K562 (cell line): ENCODE measurements at regions not wholly inside any gene's neighbourhood (a gene's known extent, or its start where the extent isn't known, plus 50 kb on each side); places are given as distances from the start of the nearest gene placed in this dataset.

ENCODE experiments used
- ATAC-seq: fragments of 200-7000 bp; cut with Tn5 transposase; 3 replicates; pipeline ENCODE4 v1.9.1; 2020; ENCODE audit warnings: moderate library complexity
- BruUV-seq: library from RNA; stranded (reverse); fragments of 400-500 nt; replicated peaks from 2 replicates; lab custom pipeline; 2021; lab: Mats Ljungman, UMichigan
- CTCF ChIA-PET: fragments of 300-600 bp; formaldehyde crosslinking; extraction: SDS; loops from one replicate; lab custom pipeline; 2021; ENCODE audit warnings: low intra/inter-chr PET ratio; lab: Yijun Ruan, JAX
- POLR2A ChIA-PET: fragments of 300-600, 350-650 bp; sonication (Branson Sonifier 250); formaldehyde crosslinking; extraction: SDS; loops from one replicate; lab custom pipeline; 2021; ENCODE audit warnings: antibody characterized with exemption, inconsistent platforms; lab: Yijun Ruan, JAX
- DNase-seq, 4 experiments: peaks; one replicate each; pipeline versions ENCODE4 v3.0.0 to v3.0.0-alpha.2; 2011 to 2018; ENCODE audit warnings: low spot score in 3 of 4, mixed read lengths in 3 of 4; ENCODE audit errors: extremely low read depth in 1 of 4
- FAIRE-seq: peaks from 2 replicates; lab custom pipeline; 2011; peaks lifted over from hg19 to GRCh38; lab: Jason Lieb, UNC
- H2AFZ ChIP-seq: 2 replicates; pipeline ENCODE4 v1.6.0; 2011; ENCODE audit warnings: low read depth, low read length, control low read depth, inconsistent platforms
- H3K27ac ChIP-seq: fragments of 200-600 bp; 3 replicates; pipeline ENCODE4 v1.8.0; 2011; ENCODE audit warnings: low read depth, mild to moderate bottlenecking, control low read depth, inconsistent platforms, low read length, moderate library complexity, mixed read lengths; ENCODE audit errors: extremely low read depth
- H3K27me3 ChIP-seq, 2 experiments: fragments of 300-600 bp in 1 of 2; 2 replicates in 1 of 2; 3 replicates in 1 of 2; pipeline versions ENCODE4 v1.6.0 to v1.8.0; 2011; ENCODE audit warnings: inconsistent platforms in 2 of 2, low read length in 2 of 2, mild to moderate bottlenecking in 1 of 2, mixed read lengths in 1 of 2, moderate library complexity in 1 of 2; ENCODE audit not compliant: control insufficient read depth in 2 of 2, insufficient read depth in 2 of 2
- H3K36me3 ChIP-seq: fragments of 300-600 bp; 3 replicates; pipeline ENCODE4 v1.8.0; 2011; ENCODE audit warnings: mild to moderate bottlenecking, low read length, inconsistent platforms; ENCODE audit not compliant: control insufficient read depth, insufficient read depth
- H3K4me1 ChIP-seq, 2 experiments: fragments of 200-600 bp in 1 of 2; replicated peaks in 1 of 2; 2 replicates in 1 of 2; 3 replicates in 1 of 2; pipeline versions ENCODE4 v1.5.1 to v1.8.0; 2011; ENCODE audit warnings: inconsistent platforms in 2 of 2, low read length in 2 of 2, mild to moderate bottlenecking in 1 of 2, mixed read lengths in 1 of 2, moderate library complexity in 1 of 2; ENCODE audit not compliant: control insufficient read depth in 2 of 2, insufficient read depth in 2 of 2
- H3K4me2 ChIP-seq: 2 replicates; pipeline ENCODE4 v1.6.1; 2011; ENCODE audit warnings: low read length, control low read depth, inconsistent platforms, mixed read lengths; ENCODE audit not compliant: insufficient read depth
- H3K4me3 ChIP-seq: fragments of 200-600 bp; sonication (generic), shearing (Covaris generic); 2 replicates; pipeline ENCODE4 v1.5.1; 2016; ENCODE audit warnings: control low read depth, inconsistent platforms
- H3K79me2 ChIP-seq: fragments of 200-600 bp; 3 replicates; pipeline ENCODE4 v1.8.0; 2011; ENCODE audit warnings: low read length, inconsistent platforms; ENCODE audit not compliant: control insufficient read depth, insufficient read depth
- H3K9ac ChIP-seq, 2 experiments: 2 replicates each; pipeline versions ENCODE4 v1.6.0 to v1.6.1; 2011; ENCODE audit warnings: low read depth in 2 of 2, low read length in 2 of 2, control low read depth in 1 of 2, inconsistent platforms in 1 of 2, mild to moderate bottlenecking in 1 of 2, mixed read lengths in 1 of 2; ENCODE audit not compliant: insufficient read depth in 1 of 2
- H3K9me1 ChIP-seq: one replicate; pipeline ENCODE4 v1.6.0; 2011; ENCODE audit warnings: inconsistent platforms, mild to moderate bottlenecking, low read length, moderate library complexity; ENCODE audit not compliant: control insufficient read depth, insufficient read depth
- H3K9me3 ChIP-seq: replicated peaks from 2 replicates; pipeline ENCODE4 v1.5.1; 2011; ENCODE audit warnings: low read depth, low read length, inconsistent platforms; ENCODE audit not compliant: control insufficient read depth, insufficient read depth
- H4K20me1 ChIP-seq: replicated peaks from 2 replicates; pipeline ENCODE4 v1.6.1; 2011; ENCODE audit warnings: low read length, inconsistent platforms, mixed read lengths; ENCODE audit not compliant: control insufficient read depth, insufficient read depth
- CTBP1 ChIP-seq: fragments of 450-650 bp; IDR thresholded peaks from 2 replicates; pipeline ENCODE4 v1.6.1; 2016; ENCODE audit warnings: borderline replicate concordance
- MIER1 ChIP-seq: fragments of 450-650 bp; IDR thresholded peaks from 2 replicates; pipeline ENCODE4 v1.6.1; 2016; ENCODE audit warnings: antibody characterized with exemption, mild to moderate bottlenecking, low read depth
- PHTF2 ChIP-seq: fragments of 250-450 bp; sonication (Bioruptor Pico); IDR thresholded peaks from 2 replicates; pipeline ENCODE4 v1.5.0; 2021; ENCODE audit warnings: mild to moderate bottlenecking
- SMARCA5 ChIP-seq: fragments of 450-650 bp; IDR thresholded peaks from 2 replicates; pipeline ENCODE4 v1.6.1; 2016
- SP2 ChIP-seq: IDR thresholded peaks from 2 replicates; pipeline ENCODE4 v1.6.1; 2011; ENCODE audit warnings: mild to moderate bottlenecking, low read depth, low read length, moderate library complexity; ENCODE audit not compliant: poor library complexity, severe bottlenecking; ENCODE audit errors: extremely low read depth
- SRSF9 ChIP-seq: fragments of 200-400 bp; formaldehyde crosslinking; IDR thresholded peaks from 2 replicates; pipeline ENCODE4 v1.6.1; 2017; ENCODE audit warnings: low read depth, low read length, borderline replicate concordance
- TBL1XR1 ChIP-seq, 2 experiments: IDR thresholded peaks; 2 replicates each; pipeline ENCODE4 v1.6.1; 2012; ENCODE audit warnings: improper control_type of control experiment in 2 of 2, low read length in 2 of 2, mild to moderate bottlenecking in 1 of 2
- TCFL5 ChIP-seq: fragments of 250-450 bp; sonication (Bioruptor Pico); conservative IDR thresholded peaks from 2 replicates; pipeline ENCODE4 v1.6.1; 2021; ENCODE audit warnings: mild to moderate bottlenecking, moderate library complexity, matching md5 sums
- TRIM24 ChIP-seq, 2 experiments: fragments of 450-650 bp; IDR thresholded peaks; 2 replicates each; pipeline ENCODE4 v1.6.1; 2016
- ZBTB1 ChIP-seq: sonication (generic); formaldehyde crosslinking; IDR thresholded peaks from 2 replicates; pipeline ENCODE4 v1.8.1; 2023; ENCODE audit warnings: missing genetic modification reagents, low read depth, mild to moderate bottlenecking, borderline replicate concordance
- ZNF41 ChIP-seq: fragments of 250-450 bp; sonication (Bioruptor Pico); conservative IDR thresholded peaks from 2 replicates; pipeline ENCODE4 v1.4.0; 2020; ENCODE audit warnings: mild to moderate bottlenecking
- ZNF696 ChIP-seq: fragments of 250-450 bp; sonication (Bioruptor Pico); conservative IDR thresholded peaks from 2 replicates; pipeline ENCODE4 v1.4.0; 2020; ENCODE audit warnings: mild to moderate bottlenecking, moderate library complexity
- WGBS: fragments of 100-300 bp; shearing (Covaris generic); methylation state at CpG from one replicate; pipeline ENCODE4 v1.1.6; 2016; ENCODE audit warnings: low coverage, mixed read lengths; ENCODE audit not compliant: insufficient coverage; ENCODE audit errors: missing lambda C conversion rate; 5-methylcytosine and 5-hydroxymethylcytosine counted together
- in situ Hi-C: fragments of 300-500 bp; cut with MboI; formaldehyde crosslinking; loops from 4 replicates; pipeline ENCODE4 v1.15.0; 2018; ENCODE audit warnings: inconsistent platforms, mixed read lengths
- intact Hi-C: fragments of 100-400 bp; cut with micrococcal nuclease; formaldehyde crosslinking; loops from 2 replicates; pipeline ENCODE4 v1.14.2; 2022
- TF ChIP-seq, protein P1 (sequence below): fragments of 250-450 bp; sonication (Bioruptor Pico); IDR thresholded peaks from 2 replicates; pipeline ENCODE4 v1.5.0; 2021; ENCODE audit warnings: mild to moderate bottlenecking, borderline replicate concordance
- TF ChIP-seq, protein P2 (sequence below): sonication (generic); formaldehyde crosslinking; IDR thresholded peaks from 2 replicates; pipeline ENCODE4 v1.8.0; 2023; ENCODE audit warnings: mild to moderate bottlenecking, missing genetic modification reagents
- TF ChIP-seq, protein P3 (sequence below), 2 experiments: fragments of 450-650 bp in 1 of 2; sonication (generic) in 1 of 2; formaldehyde crosslinking; conservative IDR thresholded peaks; 2 replicates each; pipeline versions ENCODE4 v1.4.0 to v1.8.1; 2020 to 2022; ENCODE audit warnings: mild to moderate bottlenecking in 1 of 2, missing genetic modification reagents in 1 of 2
- TF ChIP-seq, protein P4 (sequence below): sonication (generic); formaldehyde crosslinking; IDR thresholded peaks from 2 replicates; pipeline ENCODE4 v1.8.1; 2022; ENCODE audit warnings: missing genetic modification reagents

DNA sequence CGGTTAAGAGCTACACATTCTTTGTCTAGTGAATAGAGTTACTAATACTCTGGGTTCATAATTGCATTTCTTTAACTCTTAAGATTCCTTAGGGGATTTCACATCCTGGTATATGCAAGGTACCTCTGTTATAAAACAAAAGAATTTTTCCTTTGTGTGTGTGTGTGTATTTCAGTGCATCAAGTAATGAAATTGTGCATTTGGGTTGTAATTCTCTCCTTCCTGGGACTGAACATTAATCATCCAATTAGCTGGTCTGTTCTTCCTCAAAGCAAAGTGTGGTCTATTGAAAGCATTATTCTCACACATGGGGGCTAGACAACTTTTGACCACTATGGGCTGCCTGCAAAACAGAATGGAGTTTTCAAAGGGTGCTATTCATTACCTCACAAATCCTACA lies 74.0 kb downstream of the ZC3H11B start:
- H3K36me3 ChIP-seq: no peaks in the 10 kb centered on the region
- H3K9ac ChIP-seq: no peak overlapping the region
- TF ChIP-seq, protein P1, sequence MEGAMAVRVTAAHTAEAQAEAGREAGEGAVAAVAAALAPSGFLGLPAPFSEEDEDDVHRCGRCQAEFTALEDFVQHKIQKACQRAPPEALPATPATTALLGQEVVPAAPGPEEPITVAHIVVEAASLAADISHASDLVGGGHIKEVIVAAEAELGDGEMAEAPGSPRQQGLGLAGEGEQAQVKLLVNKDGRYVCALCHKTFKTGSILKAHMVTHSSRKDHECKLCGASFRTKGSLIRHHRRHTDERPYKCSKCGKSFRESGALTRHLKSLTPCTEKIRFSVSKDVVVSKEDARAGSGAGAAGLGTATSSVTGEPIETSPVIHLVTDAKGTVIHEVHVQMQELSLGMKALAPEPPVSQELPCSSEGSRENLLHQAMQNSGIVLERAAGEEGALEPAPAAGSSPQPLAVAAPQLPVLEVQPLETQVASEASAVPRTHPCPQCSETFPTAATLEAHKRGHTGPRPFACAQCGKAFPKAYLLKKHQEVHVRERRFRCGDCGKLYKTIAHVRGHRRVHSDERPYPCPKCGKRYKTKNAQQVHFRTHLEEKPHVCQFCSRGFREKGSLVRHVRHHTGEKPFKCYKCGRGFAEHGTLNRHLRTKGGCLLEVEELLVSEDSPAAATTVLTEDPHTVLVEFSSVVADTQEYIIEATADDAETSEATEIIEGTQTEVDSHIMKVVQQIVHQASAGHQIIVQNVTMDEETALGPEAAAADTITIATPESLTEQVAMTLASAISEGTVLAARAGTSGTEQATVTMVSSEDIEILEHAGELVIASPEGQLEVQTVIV (CRISPR knock-in tag): no peak
- TF ChIP-seq, protein P2, sequence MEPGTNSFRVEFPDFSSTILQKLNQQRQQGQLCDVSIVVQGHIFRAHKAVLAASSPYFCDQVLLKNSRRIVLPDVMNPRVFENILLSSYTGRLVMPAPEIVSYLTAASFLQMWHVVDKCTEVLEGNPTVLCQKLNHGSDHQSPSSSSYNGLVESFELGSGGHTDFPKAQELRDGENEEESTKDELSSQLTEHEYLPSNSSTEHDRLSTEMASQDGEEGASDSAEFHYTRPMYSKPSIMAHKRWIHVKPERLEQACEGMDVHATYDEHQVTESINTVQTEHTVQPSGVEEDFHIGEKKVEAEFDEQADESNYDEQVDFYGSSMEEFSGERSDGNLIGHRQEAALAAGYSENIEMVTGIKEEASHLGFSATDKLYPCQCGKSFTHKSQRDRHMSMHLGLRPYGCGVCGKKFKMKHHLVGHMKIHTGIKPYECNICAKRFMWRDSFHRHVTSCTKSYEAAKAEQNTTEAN (CRISPR knock-in tag): no peak
- TF ChIP-seq, protein P3, sequence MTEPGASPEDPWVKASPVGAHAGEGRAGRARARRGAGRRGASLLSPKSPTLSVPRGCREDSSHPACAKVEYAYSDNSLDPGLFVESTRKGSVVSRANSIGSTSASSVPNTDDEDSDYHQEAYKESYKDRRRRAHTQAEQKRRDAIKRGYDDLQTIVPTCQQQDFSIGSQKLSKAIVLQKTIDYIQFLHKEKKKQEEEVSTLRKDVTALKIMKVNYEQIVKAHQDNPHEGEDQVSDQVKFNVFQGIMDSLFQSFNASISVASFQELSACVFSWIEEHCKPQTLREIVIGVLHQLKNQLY (CRISPR knock-in tag; conservative IDR thresholded peaks at IDR 0.05): no peak
- TF ChIP-seq ZNF41 (CRISPR knock-in tag) (no peak), SMARCA5 (no peak), MIER1 (no peak), TRIM24 (IDR thresholded peaks at IDR 0.05) (no peak), ZBTB1 (CRISPR knock-in tag) (no peak), TCFL5 (CRISPR knock-in tag) (no peak), SP2 (no peak), SRSF9 (no peak), TBL1XR1 (IDR thresholded peaks at IDR 0.05; ENCODE audit: low read length in 2 of 2) (no peak), ZNF696 (no peak), CTBP1 (no peak), PHTF2 (no peak)
- TF ChIP-seq, protein P4, sequence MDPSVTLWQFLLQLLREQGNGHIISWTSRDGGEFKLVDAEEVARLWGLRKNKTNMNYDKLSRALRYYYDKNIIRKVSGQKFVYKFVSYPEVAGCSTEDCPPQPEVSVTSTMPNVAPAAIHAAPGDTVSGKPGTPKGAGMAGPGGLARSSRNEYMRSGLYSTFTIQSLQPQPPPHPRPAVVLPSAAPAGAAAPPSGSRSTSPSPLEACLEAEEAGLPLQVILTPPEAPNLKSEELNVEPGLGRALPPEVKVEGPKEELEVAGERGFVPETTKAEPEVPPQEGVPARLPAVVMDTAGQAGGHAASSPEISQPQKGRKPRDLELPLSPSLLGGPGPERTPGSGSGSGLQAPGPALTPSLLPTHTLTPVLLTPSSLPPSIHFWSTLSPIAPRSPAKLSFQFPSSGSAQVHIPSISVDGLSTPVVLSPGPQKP (CRISPR knock-in tag): no peak
- H2AFZ ChIP-seq: no peak overlapping the region
- ChIA-PET CTCF (no interaction called here), POLR2A (interaction anchor here (2.5 kb wide), 1 partner anchor 12 kb away, joined by 10 read pairs; no protein-coding TSS in a partner anchor)
- DNase-seq (no peak), ATAC-seq (no peak), FAIRE-seq (no peak)
- H3K4me2 ChIP-seq: no peak overlapping the region
- no peaks in the 10 kb centered on the region for H3K79me2 ChIP-seq
- intact Hi-C loops (no loop called here), in situ Hi-C loops (no loop called here)
- no peak overlapping the region for H3K27ac ChIP-seq
- no peaks in the 10 kb centered on the region for H4K20me1 ChIP-seq
- H3K9me1 ChIP-seq: no peaks in the 10 kb centered on the region
- BruUV-seq: no TSS peak
- no peaks in the 10 kb centered on the region; a peak in 1 of 5 replicates for H3K27me3 ChIP-seq
- H3K4me1 ChIP-seq: no peaks in the 10 kb centered on the region
- no peak overlapping the region for H3K4me3 ChIP-seq
- H3K9me3 ChIP-seq: no peaks in the 10 kb centered on the region
- 0% methylated on average over 1 of the region's 1 CpG for WGBS
